ENCODE measurements at regions not wholly inside any gene's neighbourhood (a gene's known extent, or its start where the extent isn't known, plus 50 kb on each side); places are given as distances from the start of the nearest gene placed in this dataset.

DNA sequence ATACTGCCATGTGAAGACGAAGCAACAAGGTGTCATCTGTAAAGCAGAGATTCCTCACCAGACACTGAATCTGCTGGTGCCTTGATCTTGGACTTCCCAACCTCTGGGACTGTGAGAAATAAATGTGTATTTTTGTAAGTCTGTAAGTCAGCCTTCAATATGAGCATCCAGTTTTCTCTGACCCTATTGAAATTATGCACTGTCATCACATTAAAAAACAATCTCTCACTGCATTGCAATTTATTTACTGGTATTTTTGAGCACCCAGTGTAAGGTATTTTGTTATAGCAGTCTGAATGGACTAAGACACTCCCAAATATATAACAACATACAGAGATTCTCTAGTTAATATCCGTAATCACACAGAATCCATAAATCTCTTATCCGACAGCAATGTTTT, 77.5 kb upstream of the CDK6 start:
- ChIA-PET CTCF (ENCODE audit: partially characterized antibody) (interaction anchor here (1.6 to 2.1 kb wide), 2 partner anchors 33 to 74 kb away, joined by 6 read pairs; no protein-coding TSS in a partner anchor), POLR2A (ENCODE audit: partially characterized antibody) (no interaction called here)
- no peaks in the 10 kb centered on the region for H3K23me2 ChIP-seq (ENCODE audit: low read depth, low read length)
- H3K9me3 ChIP-seq (ENCODE audit: insufficient read depth in 2 of 2, low read depth in 1 of 2, low read length in 1 of 2) = no peaks in the 10 kb centered on the region
- H2BK5ac ChIP-seq (ENCODE audit: low read depth, low read length) = no peak overlapping the region
- H3K56ac ChIP-seq (replicated peaks; ENCODE audit: insufficient read length, low read depth, low read length) = no peak overlapping the region
- H2AK5ac ChIP-seq (ENCODE audit: low read depth, low read length) = no peak overlapping the region
- H3K14ac ChIP-seq (ENCODE audit: insufficient read length) = no peak overlapping the region
- no peaks in the 10 kb centered on the region for H3K79me2 ChIP-seq (ENCODE audit: control insufficient read depth in 1 of 2, insufficient read depth in 2 of 2, low read length in 2 of 2)
- H3K79me1 ChIP-seq (ENCODE audit: low read depth, low read length) = no peaks in the 10 kb centered on the region
- H2BK15ac ChIP-seq (ENCODE audit: low read length) = no peak overlapping the region
- H4K8ac ChIP-seq (ENCODE audit: extremely low read depth, insufficient read depth, low read length) = no peak overlapping the region
- FAIRE-seq (no peak), DNase-seq (ENCODE audit: low read depth in 1 of 2, low spot score in 2 of 2) (no peak)
- H3K9ac ChIP-seq (replicated peaks in 1 of 4; ENCODE audit: extremely low read depth in 1 of 4, low read depth in 3 of 4, low read length in 3 of 4) = no peak overlapping the region
- no peak for TF ChIP-seq SP4 (IDR thresholded peaks at IDR 0.05; ENCODE audit: low read length)
- peak; percentile 5; the same call in 1 of the 2 replicates for TF ChIP-seq MAFK (IDR thresholded peaks at IDR 0.05; ENCODE audit: low read depth, low read length)
- TF ChIP-seq, protein P1, sequence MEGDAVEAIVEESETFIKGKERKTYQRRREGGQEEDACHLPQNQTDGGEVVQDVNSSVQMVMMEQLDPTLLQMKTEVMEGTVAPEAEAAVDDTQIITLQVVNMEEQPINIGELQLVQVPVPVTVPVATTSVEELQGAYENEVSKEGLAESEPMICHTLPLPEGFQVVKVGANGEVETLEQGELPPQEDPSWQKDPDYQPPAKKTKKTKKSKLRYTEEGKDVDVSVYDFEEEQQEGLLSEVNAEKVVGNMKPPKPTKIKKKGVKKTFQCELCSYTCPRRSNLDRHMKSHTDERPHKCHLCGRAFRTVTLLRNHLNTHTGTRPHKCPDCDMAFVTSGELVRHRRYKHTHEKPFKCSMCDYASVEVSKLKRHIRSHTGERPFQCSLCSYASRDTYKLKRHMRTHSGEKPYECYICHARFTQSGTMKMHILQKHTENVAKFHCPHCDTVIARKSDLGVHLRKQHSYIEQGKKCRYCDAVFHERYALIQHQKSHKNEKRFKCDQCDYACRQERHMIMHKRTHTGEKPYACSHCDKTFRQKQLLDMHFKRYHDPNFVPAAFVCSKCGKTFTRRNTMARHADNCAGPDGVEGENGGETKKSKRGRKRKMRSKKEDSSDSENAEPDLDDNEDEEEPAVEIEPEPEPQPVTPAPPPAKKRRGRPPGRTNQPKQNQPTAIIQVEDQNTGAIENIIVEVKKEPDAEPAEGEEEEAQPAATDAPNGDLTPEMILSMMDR (IDR thresholded peaks at IDR 0.05; ENCODE audit: control extremely low read depth in 1 of 3, insufficient read depth in 1 of 3, low read depth in 1 of 3, low read length in 3 of 3) = no peak
- no peaks in the 10 kb centered on the region for H3K27me3 ChIP-seq (replicated peaks in 1 of 4; ENCODE audit: control insufficient read depth in 3 of 4, extremely low read depth in 1 of 4, insufficient read depth in 3 of 4, low read length in 3 of 4)
- H3K18ac ChIP-seq (ENCODE audit: extremely low read depth, low read length) = no peak overlapping the region
- H2BK20ac ChIP-seq (ENCODE audit: low read length) = no peak overlapping the region
- no peak overlapping the region for H3K27ac ChIP-seq (ENCODE audit: low read depth, low read length)
- H3K36me3 ChIP-seq (ENCODE audit: control insufficient read depth in 2 of 4, insufficient read depth in 4 of 4, low read length in 3 of 4) = no peaks in the 10 kb centered on the region
- no peak overlapping the region for H3K4me3 ChIP-seq (ENCODE audit: extremely low read depth in 1 of 4, insufficient read depth in 2 of 4, low read depth in 3 of 4, low read length in 4 of 4)
- H2BK12ac ChIP-seq (ENCODE audit: low read depth, low read length) = no peak overlapping the region
- H3K4ac ChIP-seq (replicated peaks; ENCODE audit: insufficient read length, low read depth, low read length) = no peak overlapping the region
- WGBS, 2 experiments (ENCODE audit: extremely low coverage in 1 of 2, insufficient coverage in 1 of 2, insufficient read length in 1 of 2, insufficient replicate concordance in 2 of 2, low coverage in 1 of 2, low lambda C conversion rate in 2 of 2, missing lambda C conversion rate in 1 of 2) = 85% methylated on average over 3 of the region's 3 CpGs; no CpG with 5 or more reads in 1 of the 2 experiments
- H3K4me2 ChIP-seq (ENCODE audit: insufficient read depth in 1 of 2, low read depth in 2 of 2, low read length in 2 of 2) = no peak overlapping the region
- H2BK120ac ChIP-seq (replicated peaks; ENCODE audit: low read depth, low read length) = no peak overlapping the region
- no peaks in the 10 kb centered on the region for H4K20me1 ChIP-seq (replicated peaks in 1 of 2; ENCODE audit: control insufficient read depth in 1 of 2, insufficient read depth in 2 of 2, low read length in 2 of 2)
- peaks cover 2 to 8% (median 5%) of the 10 kb centered on the region in 4 experiments; a peak in 5 of 7 replicates for H3K4me1 ChIP-seq (replicated peaks in 1 of 4; ENCODE audit: control insufficient read depth in 3 of 4, insufficient read depth in 4 of 4, low read length in 3 of 4)
- H4K91ac ChIP-seq (replicated peaks; ENCODE audit: insufficient read length, low read length) = no peak overlapping the region
- H2AFZ ChIP-seq (ENCODE audit: low read length) = no peak overlapping the region
- H4K5ac ChIP-seq (ENCODE audit: insufficient read length, low read depth, low read length) = no peak overlapping the region
- no peak overlapping the region for H3K23ac ChIP-seq (ENCODE audit: insufficient read length)
